Nephron (organoid): ENCODE measurements at regions not wholly inside any gene's neighbourhood (a gene's known extent, or its start where the extent isn't known, plus 50 kb on each side); places are given as distances from the start of the nearest gene placed in this dataset.
A peak's percentile ranks its signal among the peaks of the same experiment; 100 is the strongest.

Experiments used
- H3K27ac Mint-ChIP-seq, 3 experiments: 2 replicates each; pipeline ENCODE4 v1.8.0; 2020; ENCODE audit warnings: mixed read lengths in 3 of 3, mild to moderate bottlenecking in 2 of 3, moderate library complexity in 1 of 3
- H3K27me3 Mint-ChIP-seq: 2 replicates; pipeline ENCODE4 v1.8.0; 2021; ENCODE audit warnings: low read depth, mild to moderate bottlenecking, moderate library complexity, mixed read lengths
- H3K36me3 Mint-ChIP-seq: 2 replicates; pipeline ENCODE4 v1.8.0; 2020; ENCODE audit warnings: low read depth, mixed read lengths
- H3K4me1 Mint-ChIP-seq: 2 replicates; pipeline ENCODE4 v1.8.0; 2020; ENCODE audit warnings: mixed read lengths
- H3K4me3 Mint-ChIP-seq, 3 experiments: 2 replicates each; pipeline ENCODE4 v1.8.0; 2020; ENCODE audit warnings: mild to moderate bottlenecking in 3 of 3, mixed read lengths in 3 of 3, moderate library complexity in 2 of 3
- H3K9me3 Mint-ChIP-seq: 2 replicates; pipeline ENCODE4 v1.8.0; 2020; ENCODE audit warnings: mixed read lengths
- TF ChIP-seq, protein P1 (sequence below), 3 experiments: fragments of 200-600 bp; sonication (generic); IDR thresholded peaks; one replicate each; pipeline ENCODE4 v1.5.0; 2021; ENCODE audit warnings: antibody characterized with exemption in 3 of 3; ENCODE audit not compliant: unreplicated experiment in 3 of 3

- Mint-ChIP-seq H3K36me3 (no peaks in the 10 kb centered on the region), H3K27ac (no peak overlapping the region), H3K4me3 (no peak overlapping the region), H3K9me3 (no peaks in the 10 kb centered on the region), H3K4me1 (peaks cover 9% of the 10 kb centered on the region), H3K27me3 (peaks cover 20% of the 10 kb centered on the region)
- TF ChIP-seq, protein P1, sequence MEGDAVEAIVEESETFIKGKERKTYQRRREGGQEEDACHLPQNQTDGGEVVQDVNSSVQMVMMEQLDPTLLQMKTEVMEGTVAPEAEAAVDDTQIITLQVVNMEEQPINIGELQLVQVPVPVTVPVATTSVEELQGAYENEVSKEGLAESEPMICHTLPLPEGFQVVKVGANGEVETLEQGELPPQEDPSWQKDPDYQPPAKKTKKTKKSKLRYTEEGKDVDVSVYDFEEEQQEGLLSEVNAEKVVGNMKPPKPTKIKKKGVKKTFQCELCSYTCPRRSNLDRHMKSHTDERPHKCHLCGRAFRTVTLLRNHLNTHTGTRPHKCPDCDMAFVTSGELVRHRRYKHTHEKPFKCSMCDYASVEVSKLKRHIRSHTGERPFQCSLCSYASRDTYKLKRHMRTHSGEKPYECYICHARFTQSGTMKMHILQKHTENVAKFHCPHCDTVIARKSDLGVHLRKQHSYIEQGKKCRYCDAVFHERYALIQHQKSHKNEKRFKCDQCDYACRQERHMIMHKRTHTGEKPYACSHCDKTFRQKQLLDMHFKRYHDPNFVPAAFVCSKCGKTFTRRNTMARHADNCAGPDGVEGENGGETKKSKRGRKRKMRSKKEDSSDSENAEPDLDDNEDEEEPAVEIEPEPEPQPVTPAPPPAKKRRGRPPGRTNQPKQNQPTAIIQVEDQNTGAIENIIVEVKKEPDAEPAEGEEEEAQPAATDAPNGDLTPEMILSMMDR (IDR thresholded peaks at IDR 0.05; ENCODE audit: unreplicated experiment in 3 of 3) = no peak
These were observed 253.0 kb downstream of the INSC start for GRCh38 chr11:15367695-15368094.

DNA sequence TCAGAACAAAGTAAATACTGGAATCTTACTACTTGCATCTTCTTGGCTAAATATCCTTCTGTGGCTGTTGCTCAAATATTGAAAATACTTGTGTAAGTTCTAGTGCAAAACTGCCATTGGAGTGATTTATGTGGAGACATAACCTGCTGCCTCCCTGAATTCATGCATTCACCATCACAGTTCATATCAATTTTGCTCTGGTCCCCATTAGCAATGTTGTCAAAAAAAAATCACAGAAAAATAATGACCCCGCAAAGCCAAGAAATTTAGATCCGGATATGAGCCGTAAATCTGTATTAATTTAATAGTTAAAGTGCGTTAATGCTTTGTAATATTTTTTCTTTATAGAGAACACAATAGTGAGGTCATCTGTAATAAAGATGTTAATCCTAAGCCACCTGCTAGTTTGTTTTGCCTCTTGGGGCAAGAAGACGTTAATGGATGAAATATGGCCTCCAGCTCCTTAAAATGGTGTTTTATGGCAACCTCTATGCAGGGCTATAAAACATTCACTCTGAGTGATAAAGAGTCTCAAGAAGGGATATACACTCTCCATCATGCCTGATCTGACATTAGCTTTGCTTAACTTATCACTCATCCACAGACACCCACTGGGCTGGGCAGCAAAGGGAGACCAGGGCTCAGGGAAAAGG is 255.9 kb downstream of the INSC start:
- TF ChIP-seq, protein P1 (IDR thresholded peaks at IDR 0.05; ENCODE audit: unreplicated experiment in 3 of 3) = no peak
- H3K36me3 Mint-ChIP-seq = no peaks in the 10 kb centered on the region
- peaks cover 9% of the 10 kb centered on the region for H3K4me1 Mint-ChIP-seq
- no peak overlapping the region for H3K4me3 Mint-ChIP-seq
- peaks cover 2% of the 10 kb centered on the region for H3K9me3 Mint-ChIP-seq
- H3K27ac Mint-ChIP-seq = peak overlapping the region in 1 of 3 experiments; percentile 38
- peaks cover 22% of the 10 kb centered on the region for H3K27me3 Mint-ChIP-seq

DNA sequence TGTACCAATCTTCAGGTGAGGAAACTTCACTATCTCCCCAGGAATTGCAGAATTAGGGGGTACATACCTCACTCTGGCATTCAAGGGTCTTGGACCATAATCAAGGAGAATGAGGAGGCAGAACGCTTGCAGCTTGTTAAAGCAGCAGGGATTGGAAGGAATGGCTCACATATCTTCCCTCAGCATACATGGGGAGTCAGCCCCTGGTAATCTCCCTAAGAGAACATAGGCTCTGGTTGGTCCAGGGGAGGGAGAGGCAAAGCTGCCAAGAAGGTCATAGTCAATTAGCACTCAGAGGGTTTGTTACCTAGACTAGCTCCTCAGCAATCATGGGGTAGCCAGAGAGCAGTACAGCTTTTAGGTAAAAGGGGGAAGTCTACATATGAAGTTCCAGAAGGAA is 256.8 kb downstream of the INSC start:
- Mint-ChIP-seq H3K27me3 (peaks cover 22% of the 10 kb centered on the region), H3K27ac (peak overlapping the region in 1 of 3 experiments; percentile 8), H3K36me3 (no peaks in the 10 kb centered on the region), H3K9me3 (peaks cover 10% of the 10 kb centered on the region), H3K4me1 (peaks cover 9% of the 10 kb centered on the region), H3K4me3 (no peak overlapping the region)
- TF ChIP-seq, protein P1 (IDR thresholded peaks at IDR 0.05; ENCODE audit: unreplicated experiment in 3 of 3) = no peak

GRCh38 chr11:15374418-15374817 is 259.7 kb downstream of the INSC start:
- Mint-ChIP-seq H3K4me3 (no peak overlapping the region), H3K4me1 (peaks cover 9% of the 10 kb centered on the region), H3K36me3 (no peaks in the 10 kb centered on the region), H3K9me3 (peaks cover 13% of the 10 kb centered on the region), H3K27ac (peak overlapping the region; percentile 74 to 91 (median 81)), H3K27me3 (peaks cover 13% of the 10 kb centered on the region)
- TF ChIP-seq, protein P1 (IDR thresholded peaks at IDR 0.05; ENCODE audit: unreplicated experiment in 3 of 3) = no peak

DNA sequence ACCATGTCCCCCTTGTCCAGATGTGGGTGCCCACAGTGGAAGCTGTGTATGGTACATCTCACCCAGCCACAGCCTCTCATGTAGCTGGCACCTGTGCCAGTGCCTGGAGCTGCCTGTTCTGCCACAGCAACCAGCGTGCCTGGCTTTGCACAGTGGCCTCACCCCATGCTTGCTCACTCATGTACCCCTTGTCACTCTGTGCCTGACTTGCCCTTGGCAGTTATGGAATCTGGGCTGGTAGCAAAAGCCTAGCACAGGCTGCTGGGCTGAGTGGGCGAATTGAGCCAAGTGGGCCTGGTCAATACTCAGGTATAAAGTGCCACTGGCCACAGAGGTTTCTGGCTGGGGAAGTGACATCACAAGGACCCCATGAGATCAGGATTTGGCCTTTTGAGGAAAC is 264.2 kb downstream of the INSC start:
- TF ChIP-seq, protein P1 (IDR thresholded peaks at IDR 0.05; ENCODE audit: unreplicated experiment in 3 of 3) = no peak
- H3K9me3 Mint-ChIP-seq = peaks cover 16% of the 10 kb centered on the region
- H3K36me3 Mint-ChIP-seq = no peaks in the 10 kb centered on the region
- peaks cover 9% of the 10 kb centered on the region for H3K27me3 Mint-ChIP-seq
- H3K4me1 Mint-ChIP-seq = no peaks in the 10 kb centered on the region
- H3K27ac Mint-ChIP-seq = no peak overlapping the region
- no peak overlapping the region for H3K4me3 Mint-ChIP-seq

DNA sequence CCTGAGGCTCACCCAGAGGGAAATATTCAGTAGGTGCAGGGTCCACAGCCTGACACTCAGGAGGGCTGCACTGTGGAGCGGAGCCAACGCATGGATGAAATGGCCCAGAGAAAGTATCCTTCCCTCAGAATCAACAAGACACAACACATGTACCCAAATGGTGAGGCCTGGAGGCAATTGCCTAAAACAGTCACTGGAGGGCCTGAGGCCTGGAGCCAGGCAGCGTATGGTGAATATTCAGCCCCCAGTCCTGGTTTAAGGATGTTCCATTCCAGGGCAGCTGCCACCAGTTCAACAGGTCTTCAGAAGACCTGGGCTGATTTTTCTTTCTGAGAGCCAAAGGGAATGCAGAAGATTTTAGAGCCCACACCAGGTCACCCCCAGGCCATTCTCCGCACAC is 264.8 kb downstream of the INSC start:
- H3K4me3 Mint-ChIP-seq = no peak overlapping the region
- H3K36me3 Mint-ChIP-seq = no peaks in the 10 kb centered on the region
- peaks cover 16% of the 10 kb centered on the region for H3K9me3 Mint-ChIP-seq
- H3K27me3 Mint-ChIP-seq = peaks cover 9% of the 10 kb centered on the region
- no peak overlapping the region for H3K27ac Mint-ChIP-seq
- TF ChIP-seq, protein P1 (IDR thresholded peaks at IDR 0.05; ENCODE audit: unreplicated experiment in 3 of 3) = no peak
- H3K4me1 Mint-ChIP-seq = no peaks in the 10 kb centered on the region
